Neural cell (in vitro differentiated cells): ENCODE measurements at regions not wholly inside any gene's neighbourhood (a gene's known extent, or its start where the extent isn't known, plus 50 kb on each side); places are given as distances from the start of the nearest gene placed in this dataset.

Experiments used
- H2AFZ ChIP-seq: fragments of 200-600, 300-800 bp; sonication (generic), shearing (Covaris generic); 2 replicates; pipeline ENCODE4 v1.6.0; 2014; ENCODE audit warnings: low read depth, mild to moderate bottlenecking, antibody characterized with exemption, low read length, moderate library complexity
- H3F3A ChIP-seq: fragments of 200-600 bp; shearing (Covaris generic); 2 replicates; pipeline ENCODE4 v1.6.1; 2016; ENCODE audit warnings: mild to moderate bottlenecking, moderate library complexity, mixed read lengths, antibody characterized with exemption, low read length; ENCODE audit not compliant: insufficient read depth, poor library complexity, severe bottlenecking
- H3K27ac ChIP-seq: fragments of 200-600, 300-800 bp; sonication (generic), shearing (Covaris generic); 2 replicates; pipeline ENCODE4 v1.5.1; 2014; ENCODE audit warnings: mild to moderate bottlenecking, low read length, moderate library complexity
- H3K27me3 ChIP-seq: fragments of 300-800, 200-600 bp; sonication (generic), shearing (Covaris generic); 2 replicates; pipeline ENCODE4 v1.6.0; 2014; ENCODE audit warnings: mild to moderate bottlenecking, low read depth, low read length, moderate library complexity; ENCODE audit not compliant: insufficient read depth
- H3K36me3 ChIP-seq: fragments of 300-800, 200-600 bp; sonication (generic), shearing (Covaris generic); 2 replicates; pipeline ENCODE4 v1.5.1; 2014; ENCODE audit warnings: mild to moderate bottlenecking, antibody characterized with exemption, low read length, moderate library complexity; ENCODE audit not compliant: insufficient read depth
- H3K4me2 ChIP-seq: fragments of 300-800, 200-600 bp; sonication (generic), shearing (Covaris generic); 2 replicates; pipeline ENCODE4 v1.6.0; 2014; ENCODE audit warnings: mild to moderate bottlenecking, low read length
- H3K4me3 ChIP-seq: fragments of 300-800, 200-600 bp; sonication (generic), shearing (Covaris generic); 2 replicates; pipeline ENCODE4 v1.5.1; 2014; ENCODE audit warnings: mild to moderate bottlenecking, low read length, moderate library complexity
- H3K79me2 ChIP-seq: fragments of 200-600 bp; shearing (Covaris generic); replicated peaks from 2 replicates; pipeline ENCODE4 v1.6.0; 2014; ENCODE audit warnings: mild to moderate bottlenecking, low read length, moderate library complexity; ENCODE audit not compliant: insufficient read depth
- H3K9ac ChIP-seq: fragments of 300-800, 200-600 bp; sonication (generic), shearing (Covaris generic); 2 replicates; pipeline ENCODE4 v1.6.1; 2016; ENCODE audit warnings: mild to moderate bottlenecking, low read length, mixed read lengths
- H3K9me2 ChIP-seq: fragments of 200-600 bp; shearing (Covaris generic); 2 replicates; pipeline ENCODE4 v1.6.1; 2016; ENCODE audit warnings: mild to moderate bottlenecking, low read length, mixed read lengths; ENCODE audit not compliant: insufficient read depth
- H3K9me3 ChIP-seq: fragments of 200-600, 300-800 bp; sonication (generic), shearing (Covaris generic); 2 replicates; pipeline ENCODE4 v1.6.1; 2016; ENCODE audit warnings: mild to moderate bottlenecking, mixed run types, low read length, moderate library complexity, mixed read lengths
- H4K20me1 ChIP-seq: fragments of 200-600 bp; shearing (Covaris generic); 2 replicates; pipeline ENCODE4 v1.6.1; 2016; ENCODE audit warnings: mild to moderate bottlenecking, mixed run types; ENCODE audit not compliant: insufficient read depth
- EP300 ChIP-seq: fragments of 450-650 bp; conservative IDR thresholded peaks from 2 replicates; pipeline ENCODE4 v1.6.1; 2014; ENCODE audit warnings: antibody characterized with exemption, mild to moderate bottlenecking, moderate library complexity; ENCODE audit not compliant: poor library complexity, severe bottlenecking
- EZH2 ChIP-seq: fragments of 200-600, 300-800 bp; shearing (Covaris generic), sonication (generic); IDR thresholded peaks from 2 replicates; pipeline ENCODE4 v1.6.1; 2014; ENCODE audit warnings: antibody characterized with exemption, low read length, borderline replicate concordance, mild to moderate bottlenecking; ENCODE audit not compliant: insufficient read depth, poor library complexity, severe bottlenecking
- MXI1 ChIP-seq: fragments of 450-650 bp; conservative IDR thresholded peaks from 2 replicates; pipeline ENCODE4 v1.6.1; 2014; ENCODE audit warnings: antibody characterized with exemption, mild to moderate bottlenecking; ENCODE audit not compliant: poor library complexity, severe bottlenecking
- POLR2AphosphoS5 ChIP-seq: IDR thresholded peaks from 2 replicates; pipeline ENCODE4 v1.6.1; 2012
- RAD21 ChIP-seq: fragments of 450-650 bp; conservative IDR thresholded peaks from 2 replicates; pipeline ENCODE4 v1.6.1; 2014; ENCODE audit warnings: antibody characterized with exemption, mild to moderate bottlenecking, moderate library complexity
- SMC3 ChIP-seq: fragments of 450-650 bp; conservative IDR thresholded peaks from 2 replicates; pipeline ENCODE4 v1.6.1; 2014; ENCODE audit warnings: antibody characterized with exemption, mild to moderate bottlenecking, moderate library complexity; ENCODE audit not compliant: poor library complexity
- TAF1 ChIP-seq: IDR thresholded peaks from 2 replicates; pipeline ENCODE4 v1.6.1; 2012; ENCODE audit warnings: low read depth
- TF ChIP-seq, protein P1 (sequence below): IDR thresholded peaks from 2 replicates; pipeline ENCODE4 v1.6.1; 2012; ENCODE audit warnings: borderline replicate concordance
- TF ChIP-seq, protein P2 (sequence below): fragments of 450-650 bp; IDR thresholded peaks from 2 replicates; pipeline ENCODE4 v1.5.1; 2014; ENCODE audit warnings: antibody characterized with exemption, mild to moderate bottlenecking, moderate library complexity; ENCODE audit not compliant: poor library complexity, severe bottlenecking

- Histone ChIP-seq H3K4me3 (no peak overlapping the region), H4K20me1 (no peaks in the 10 kb centered on the region), H3F3A (no peaks in the 10 kb centered on the region), H3K9me2 (no peaks in the 10 kb centered on the region), H3K9me3 (no peaks in the 10 kb centered on the region), H3K79me2 (no peaks in the 10 kb centered on the region), H2AFZ (no peak overlapping the region), H3K27ac (no peak overlapping the region), H3K36me3 (no peaks in the 10 kb centered on the region), H3K4me2 (no peak overlapping the region), H3K9ac (no peak overlapping the region), H3K27me3 (no peaks in the 10 kb centered on the region)
- TF ChIP-seq POLR2AphosphoS5 = peak; percentile 17
- TF ChIP-seq EZH2 = no peak
- TF ChIP-seq, protein P1, sequence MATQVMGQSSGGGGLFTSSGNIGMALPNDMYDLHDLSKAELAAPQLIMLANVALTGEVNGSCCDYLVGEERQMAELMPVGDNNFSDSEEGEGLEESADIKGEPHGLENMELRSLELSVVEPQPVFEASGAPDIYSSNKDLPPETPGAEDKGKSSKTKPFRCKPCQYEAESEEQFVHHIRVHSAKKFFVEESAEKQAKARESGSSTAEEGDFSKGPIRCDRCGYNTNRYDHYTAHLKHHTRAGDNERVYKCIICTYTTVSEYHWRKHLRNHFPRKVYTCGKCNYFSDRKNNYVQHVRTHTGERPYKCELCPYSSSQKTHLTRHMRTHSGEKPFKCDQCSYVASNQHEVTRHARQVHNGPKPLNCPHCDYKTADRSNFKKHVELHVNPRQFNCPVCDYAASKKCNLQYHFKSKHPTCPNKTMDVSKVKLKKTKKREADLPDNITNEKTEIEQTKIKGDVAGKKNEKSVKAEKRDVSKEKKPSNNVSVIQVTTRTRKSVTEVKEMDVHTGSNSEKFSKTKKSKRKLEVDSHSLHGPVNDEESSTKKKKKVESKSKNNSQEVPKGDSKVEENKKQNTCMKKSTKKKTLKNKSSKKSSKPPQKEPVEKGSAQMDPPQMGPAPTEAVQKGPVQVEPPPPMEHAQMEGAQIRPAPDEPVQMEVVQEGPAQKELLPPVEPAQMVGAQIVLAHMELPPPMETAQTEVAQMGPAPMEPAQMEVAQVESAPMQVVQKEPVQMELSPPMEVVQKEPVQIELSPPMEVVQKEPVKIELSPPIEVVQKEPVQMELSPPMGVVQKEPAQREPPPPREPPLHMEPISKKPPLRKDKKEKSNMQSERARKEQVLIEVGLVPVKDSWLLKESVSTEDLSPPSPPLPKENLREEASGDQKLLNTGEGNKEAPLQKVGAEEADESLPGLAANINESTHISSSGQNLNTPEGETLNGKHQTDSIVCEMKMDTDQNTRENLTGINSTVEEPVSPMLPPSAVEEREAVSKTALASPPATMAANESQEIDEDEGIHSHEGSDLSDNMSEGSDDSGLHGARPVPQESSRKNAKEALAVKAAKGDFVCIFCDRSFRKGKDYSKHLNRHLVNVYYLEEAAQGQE = no peak
- TF ChIP-seq, protein P2, sequence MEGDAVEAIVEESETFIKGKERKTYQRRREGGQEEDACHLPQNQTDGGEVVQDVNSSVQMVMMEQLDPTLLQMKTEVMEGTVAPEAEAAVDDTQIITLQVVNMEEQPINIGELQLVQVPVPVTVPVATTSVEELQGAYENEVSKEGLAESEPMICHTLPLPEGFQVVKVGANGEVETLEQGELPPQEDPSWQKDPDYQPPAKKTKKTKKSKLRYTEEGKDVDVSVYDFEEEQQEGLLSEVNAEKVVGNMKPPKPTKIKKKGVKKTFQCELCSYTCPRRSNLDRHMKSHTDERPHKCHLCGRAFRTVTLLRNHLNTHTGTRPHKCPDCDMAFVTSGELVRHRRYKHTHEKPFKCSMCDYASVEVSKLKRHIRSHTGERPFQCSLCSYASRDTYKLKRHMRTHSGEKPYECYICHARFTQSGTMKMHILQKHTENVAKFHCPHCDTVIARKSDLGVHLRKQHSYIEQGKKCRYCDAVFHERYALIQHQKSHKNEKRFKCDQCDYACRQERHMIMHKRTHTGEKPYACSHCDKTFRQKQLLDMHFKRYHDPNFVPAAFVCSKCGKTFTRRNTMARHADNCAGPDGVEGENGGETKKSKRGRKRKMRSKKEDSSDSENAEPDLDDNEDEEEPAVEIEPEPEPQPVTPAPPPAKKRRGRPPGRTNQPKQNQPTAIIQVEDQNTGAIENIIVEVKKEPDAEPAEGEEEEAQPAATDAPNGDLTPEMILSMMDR = no peak
- no peak for TF ChIP-seq TAF1
- TF ChIP-seq MXI1 = no peak
- peak; percentile 53 for TF ChIP-seq EP300
- TF ChIP-seq SMC3 = no peak
- no peak for TF ChIP-seq RAD21
Measured at GRCh38 chr10:8712656-8713055, 658.2 kb downstream of the GATA3 start.

GRCh38 chr10:8719971-8720370 lies 665.5 kb downstream of the GATA3 start:
- Histone ChIP-seq H3K4me2 (no peak overlapping the region), H3F3A (no peaks in the 10 kb centered on the region), H4K20me1 (no peaks in the 10 kb centered on the region), H3K9me2 (no peaks in the 10 kb centered on the region), H3K79me2 (no peaks in the 10 kb centered on the region), H3K27ac (no peak overlapping the region), H2AFZ (no peak overlapping the region), H3K9ac (no peak overlapping the region), H3K36me3 (no peaks in the 10 kb centered on the region), H3K9me3 (peaks cover 9% of the 10 kb centered on the region), H3K4me3 (no peak overlapping the region), H3K27me3 (no peaks in the 10 kb centered on the region)
- no peak for TF ChIP-seq MXI1
- TF ChIP-seq, protein P1 = no peak
- TF ChIP-seq, protein P2 = no peak
- TF ChIP-seq EZH2 = no peak
- no peak for TF ChIP-seq EP300
